B cell (primary cell): ENCODE measurements at regions not wholly inside any gene's neighbourhood (a gene's known extent, or its start where the extent isn't known, plus 50 kb on each side); places are given as distances from the start of the nearest gene placed in this dataset.

ENCODE experiments used
- EZH2 ChIP-seq: IDR thresholded peaks from 2 replicates; pipeline ENCODE4 v1.6.1; 2012; ENCODE audit warnings: borderline replicate concordance, low read depth, mild to moderate bottlenecking, moderate library complexity, low read length; ENCODE audit not compliant: insufficient read depth, poor library complexity, severe bottlenecking
- TF ChIP-seq, protein P1 (sequence below): fragments of 200-600 bp; IDR thresholded peaks from one replicate; pipeline ENCODE4 v1.8.0; 2022; ENCODE audit warnings: antibody characterized with exemption, mild to moderate bottlenecking

DNA sequence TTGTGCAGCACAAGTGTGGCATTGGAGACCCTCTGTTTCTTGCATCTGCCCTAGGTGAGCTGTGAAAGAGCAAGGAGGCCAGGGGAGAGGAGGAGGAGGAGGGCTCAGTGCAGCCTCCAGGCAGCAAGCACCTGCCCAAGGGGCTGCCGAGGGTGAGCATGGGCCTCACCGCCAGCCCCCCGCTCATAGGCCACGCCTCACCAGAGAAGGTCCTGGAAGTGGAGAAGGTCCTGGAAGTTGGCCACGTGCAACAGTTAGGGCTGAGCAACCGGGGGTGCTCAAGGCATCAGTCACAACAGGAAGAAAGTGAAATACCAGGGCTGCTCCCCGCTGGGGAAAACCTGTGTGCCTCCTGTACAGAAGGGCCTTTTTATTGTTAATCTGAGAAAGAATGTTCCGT, 168.9 kb downstream of the TEX29 start:
- TF ChIP-seq, protein P1, sequence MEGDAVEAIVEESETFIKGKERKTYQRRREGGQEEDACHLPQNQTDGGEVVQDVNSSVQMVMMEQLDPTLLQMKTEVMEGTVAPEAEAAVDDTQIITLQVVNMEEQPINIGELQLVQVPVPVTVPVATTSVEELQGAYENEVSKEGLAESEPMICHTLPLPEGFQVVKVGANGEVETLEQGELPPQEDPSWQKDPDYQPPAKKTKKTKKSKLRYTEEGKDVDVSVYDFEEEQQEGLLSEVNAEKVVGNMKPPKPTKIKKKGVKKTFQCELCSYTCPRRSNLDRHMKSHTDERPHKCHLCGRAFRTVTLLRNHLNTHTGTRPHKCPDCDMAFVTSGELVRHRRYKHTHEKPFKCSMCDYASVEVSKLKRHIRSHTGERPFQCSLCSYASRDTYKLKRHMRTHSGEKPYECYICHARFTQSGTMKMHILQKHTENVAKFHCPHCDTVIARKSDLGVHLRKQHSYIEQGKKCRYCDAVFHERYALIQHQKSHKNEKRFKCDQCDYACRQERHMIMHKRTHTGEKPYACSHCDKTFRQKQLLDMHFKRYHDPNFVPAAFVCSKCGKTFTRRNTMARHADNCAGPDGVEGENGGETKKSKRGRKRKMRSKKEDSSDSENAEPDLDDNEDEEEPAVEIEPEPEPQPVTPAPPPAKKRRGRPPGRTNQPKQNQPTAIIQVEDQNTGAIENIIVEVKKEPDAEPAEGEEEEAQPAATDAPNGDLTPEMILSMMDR: no peak
- no peak for TF ChIP-seq EZH2
